GF-D8 (cell line): ENCODE measurements at regions not wholly inside any gene's neighbourhood (a gene's known extent, or its start where the extent isn't known, plus 50 kb on each side); places are given as distances from the start of the nearest gene placed in this dataset.

Experiments
- DNase-seq: peaks from one replicate; lab custom pipeline; 2025; lab: John Stamatoyannopoulos, UW

DNA sequence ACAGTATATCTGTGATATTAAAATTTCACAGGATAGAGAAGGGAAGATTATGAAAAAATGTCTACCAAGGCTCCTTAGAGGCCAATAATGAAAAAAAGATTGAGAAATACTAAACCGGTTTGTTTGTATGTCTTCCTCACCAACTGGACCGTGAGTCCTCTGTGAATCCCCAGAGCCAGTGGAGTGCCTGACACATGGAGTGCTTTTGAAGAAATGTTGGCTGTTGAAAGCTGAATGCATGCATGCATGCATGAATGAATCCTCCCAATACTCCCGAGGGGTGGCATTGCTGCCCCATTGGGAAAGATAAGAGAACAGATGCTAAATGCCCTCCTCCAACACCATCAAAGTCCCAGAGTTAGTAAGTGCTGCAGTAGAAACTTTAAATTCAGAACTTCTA lies 152.7 kb upstream of the SERP2 start:
- DNase-seq: no peak

DNA sequence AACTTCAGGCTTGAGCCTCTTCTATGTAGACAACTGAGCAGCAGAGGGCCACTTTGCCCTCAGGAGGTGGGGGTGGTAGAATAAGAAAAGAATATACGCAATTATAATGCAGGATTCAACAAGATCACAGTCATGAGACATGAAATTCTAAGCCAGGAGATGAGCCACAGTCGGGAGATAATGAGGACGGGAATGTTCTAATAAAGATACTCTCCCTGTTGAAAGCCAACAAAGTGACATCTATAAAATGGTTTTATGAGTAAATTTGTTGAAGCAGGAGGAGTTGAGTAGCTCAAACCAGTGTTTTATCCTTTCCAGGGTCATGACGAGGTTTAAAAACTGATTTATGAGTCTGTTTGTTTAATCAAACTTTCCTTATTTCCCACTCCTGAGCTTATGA lies 152.0 kb upstream of the SERP2 start:
- DNase-seq: no peak

GRCh38 chr13:44223770-44224444 lies 149.7 kb upstream of the SERP2 start:
- no peak for DNase-seq

- DNase-seq: no peak
Observed at GRCh38 chr13:44224450-44225149, 149.0 kb upstream of the SERP2 start.

DNA sequence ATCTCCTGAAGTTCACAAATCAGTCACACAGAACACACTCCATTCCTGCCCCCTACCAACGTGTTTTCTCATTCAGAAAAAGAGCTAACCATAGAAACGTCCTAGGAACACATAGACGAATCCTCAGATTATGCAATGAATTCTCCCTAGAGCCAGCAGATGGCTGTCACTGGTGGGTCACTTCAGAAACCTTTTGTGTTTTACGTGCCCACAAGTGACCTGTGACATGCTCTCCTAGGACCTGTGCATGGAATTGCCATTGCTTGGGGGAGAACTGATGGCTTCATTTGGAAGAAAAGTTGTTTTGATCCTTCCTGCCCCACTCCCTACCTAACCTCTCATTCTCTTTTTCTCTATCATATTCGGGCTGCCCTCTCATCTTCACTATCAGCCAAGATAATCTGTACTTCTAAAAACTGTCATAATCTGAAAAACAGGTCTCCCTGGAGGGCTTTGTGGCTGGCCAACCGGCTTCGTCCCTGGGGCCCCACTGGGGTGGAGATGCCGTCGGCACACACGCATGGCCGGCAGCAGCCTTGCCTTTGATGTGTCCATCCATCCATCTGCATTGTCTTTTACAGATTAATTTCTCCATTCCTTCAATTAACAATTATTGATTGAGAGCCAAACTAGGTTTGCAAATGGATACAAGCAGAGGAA lies 144.1 kb upstream of the SERP2 start:
- DNase-seq: no peak

DNA sequence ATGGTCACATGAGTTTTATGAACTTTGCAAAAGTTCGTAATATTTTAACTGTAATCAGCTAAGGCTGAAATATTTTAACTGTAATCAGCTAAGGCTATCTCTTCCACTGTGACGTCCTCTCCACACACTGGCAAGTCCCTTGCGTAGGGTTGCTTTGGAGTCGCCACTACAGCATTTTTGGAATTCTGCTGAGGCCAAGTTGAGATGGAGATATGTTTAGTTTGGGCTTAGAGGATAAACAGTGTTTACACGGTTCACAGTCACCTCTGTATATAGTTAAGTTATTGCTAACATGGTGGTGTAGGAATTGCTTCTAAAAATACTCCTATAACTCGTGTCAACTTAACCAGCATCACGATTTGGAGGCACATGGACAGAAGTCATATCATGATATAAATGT lies 143.6 kb upstream of the SERP2 start:
- DNase-seq: no peak

DNA sequence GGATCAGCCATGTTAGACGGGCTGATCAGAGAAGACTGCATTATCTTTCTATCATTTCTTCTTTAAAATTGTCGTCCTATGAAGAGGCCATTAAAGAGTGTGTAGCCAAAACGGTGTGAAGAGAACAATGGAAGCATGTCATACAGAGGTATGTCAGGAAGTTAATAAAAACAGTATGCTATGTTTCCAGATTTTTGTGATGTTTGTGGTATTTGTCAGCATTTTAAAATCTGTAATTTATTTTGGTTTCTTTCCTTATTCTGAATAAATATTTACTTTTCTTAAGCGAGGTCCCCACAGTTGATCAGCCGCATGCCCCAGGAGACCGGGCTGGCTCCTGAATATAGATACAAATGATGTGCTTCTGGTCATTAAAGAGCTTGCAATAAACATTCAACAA lies 142.9 kb upstream of the SERP2 start:
- no peak for DNase-seq

GRCh38 chr13:44231786-44232516 lies 141.7 kb upstream of the SERP2 start:
- DNase-seq: no peak

- no peak for DNase-seq
Observed at GRCh38 chr13:44232774-44233173, 140.8 kb upstream of the SERP2 start.

DNA sequence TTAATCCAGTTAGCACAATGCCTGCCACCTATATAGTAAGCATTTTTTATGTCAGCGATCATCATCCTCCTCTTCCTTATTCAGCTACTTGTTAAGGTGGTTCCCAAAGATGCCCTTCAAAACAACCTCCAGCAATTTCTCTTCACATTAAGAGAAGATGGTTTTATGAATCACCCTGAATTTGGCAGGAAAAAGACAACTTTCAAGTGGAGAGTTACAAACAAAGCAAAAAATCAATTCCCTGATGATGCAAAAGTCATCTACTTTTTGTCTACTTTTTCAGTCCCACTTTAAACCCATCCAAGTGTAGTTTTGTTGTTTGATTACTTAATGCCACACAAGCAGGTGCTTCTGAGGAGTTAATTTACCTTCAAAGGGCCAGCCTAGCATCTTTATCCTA lies 139.1 kb upstream of the SERP2 start:
- DNase-seq: no peak

DNA sequence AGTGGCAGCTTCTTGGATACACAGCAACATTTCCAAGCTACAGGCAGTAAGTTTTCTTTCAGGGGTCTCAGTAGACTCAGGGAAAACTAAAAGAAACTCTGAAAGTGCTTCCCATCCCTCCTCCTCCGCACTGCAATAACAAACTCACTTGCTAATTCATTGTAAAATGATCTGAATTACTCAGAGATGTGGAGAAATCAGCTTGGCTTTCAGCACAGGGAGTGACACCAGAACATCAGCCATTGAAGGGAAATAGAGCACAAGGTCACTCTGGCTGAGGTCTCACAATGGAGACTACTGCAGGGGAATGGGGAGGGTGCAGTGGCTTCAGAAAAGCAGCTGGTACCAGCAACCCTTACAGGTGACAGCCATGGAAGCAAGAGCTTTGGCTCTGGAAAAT lies 137.3 kb upstream of the SERP2 start:
- DNase-seq: no peak

- no peak for DNase-seq
Observed at GRCh38 chr13:44236801-44237207, 136.8 kb upstream of the SERP2 start.

- peak; percentile 70 for DNase-seq
Observed at GRCh38 chr13:44237276-44237767, 136.3 kb upstream of the SERP2 start.

DNA sequence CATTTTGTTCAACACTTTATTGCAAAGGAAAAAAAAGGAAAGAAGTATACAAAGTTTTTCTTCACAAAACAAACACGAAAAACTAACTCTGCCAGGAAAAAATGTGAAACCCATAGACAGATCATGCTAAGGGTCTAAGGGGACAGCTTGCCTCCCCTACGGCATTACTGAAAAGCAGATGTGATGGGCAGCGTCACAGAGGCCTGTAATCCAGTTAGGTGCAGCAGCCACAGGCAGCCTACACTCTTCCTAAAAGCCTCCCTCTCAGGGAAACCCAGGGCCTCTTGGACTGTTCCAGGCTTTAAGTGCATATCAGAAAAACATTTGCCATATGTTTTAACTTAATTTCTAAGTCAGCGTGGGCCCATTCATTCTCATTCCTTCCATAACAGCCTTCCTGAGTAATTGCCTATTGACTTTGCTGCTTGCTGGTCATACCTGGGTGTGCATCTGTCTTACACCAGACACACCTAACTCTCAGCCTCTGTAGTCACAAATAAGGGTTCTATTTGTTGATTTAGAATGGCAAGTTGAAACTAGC lies 135.7 kb upstream of the SERP2 start:
- DNase-seq: no peak

DNA sequence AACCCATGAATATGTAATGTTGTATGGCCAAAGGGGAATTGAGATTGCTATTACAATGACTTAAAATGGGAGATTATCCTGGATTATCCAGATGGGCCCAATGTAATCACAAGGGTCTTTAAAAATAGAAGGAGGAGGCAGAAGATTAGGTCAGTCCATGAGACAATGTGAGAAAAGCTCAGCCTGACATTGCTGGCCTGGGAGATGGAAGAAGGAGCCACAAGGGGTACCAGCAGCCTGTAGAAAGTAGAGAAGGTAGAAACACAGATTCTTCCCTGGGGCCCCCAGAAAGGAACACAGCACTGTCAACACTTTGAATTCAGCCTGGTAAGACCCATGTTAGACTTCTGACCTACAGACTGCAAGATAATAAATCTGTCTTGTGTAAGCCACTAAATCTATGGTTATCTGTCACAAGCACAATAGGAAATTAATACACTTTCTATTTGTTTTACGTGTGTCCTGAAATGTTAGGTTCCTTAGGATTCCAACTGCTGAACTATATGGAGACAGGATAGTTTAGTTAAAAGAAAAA lies 132.9 kb upstream of the SERP2 start:
- DNase-seq: no peak

- no peak for DNase-seq
Observed at GRCh38 chr13:44241638-44242037, 132.0 kb upstream of the SERP2 start.

GRCh38 chr13:44242766-44243165 lies 130.9 kb upstream of the SERP2 start:
- no peak for DNase-seq

DNA sequence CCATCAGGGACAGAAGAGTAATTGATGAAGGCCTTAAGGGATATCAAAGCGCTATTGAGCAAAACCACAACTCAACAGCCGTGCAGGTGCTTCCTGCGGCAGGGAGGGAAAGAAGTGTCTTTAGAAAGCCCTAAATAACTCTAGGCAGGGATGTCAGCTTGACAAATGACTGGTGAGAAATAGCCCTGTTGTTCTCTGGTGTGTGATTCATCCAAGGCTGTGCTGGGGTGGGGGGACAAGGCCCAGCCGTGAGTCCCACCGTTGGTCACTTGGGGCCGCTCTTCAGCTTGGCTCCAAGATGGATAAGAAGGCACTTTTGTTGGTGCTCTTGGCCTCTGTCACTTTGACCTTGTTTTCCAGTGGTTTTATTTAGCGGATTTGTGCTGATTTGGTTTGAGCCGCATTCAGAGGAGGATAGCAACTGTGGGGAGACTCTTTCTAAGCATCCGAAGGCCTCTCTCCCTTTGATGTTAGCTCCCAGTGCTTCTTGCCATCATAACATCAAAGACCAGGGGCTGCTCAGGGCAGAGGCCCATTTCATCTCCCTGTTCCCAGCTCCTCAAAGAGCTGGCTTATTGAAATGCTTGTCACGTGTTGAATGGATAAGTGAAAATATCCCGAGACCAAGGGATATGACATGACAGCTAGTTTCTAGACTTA lies 130.3 kb upstream of the SERP2 start:
- peak; percentile 69 for DNase-seq

DNA sequence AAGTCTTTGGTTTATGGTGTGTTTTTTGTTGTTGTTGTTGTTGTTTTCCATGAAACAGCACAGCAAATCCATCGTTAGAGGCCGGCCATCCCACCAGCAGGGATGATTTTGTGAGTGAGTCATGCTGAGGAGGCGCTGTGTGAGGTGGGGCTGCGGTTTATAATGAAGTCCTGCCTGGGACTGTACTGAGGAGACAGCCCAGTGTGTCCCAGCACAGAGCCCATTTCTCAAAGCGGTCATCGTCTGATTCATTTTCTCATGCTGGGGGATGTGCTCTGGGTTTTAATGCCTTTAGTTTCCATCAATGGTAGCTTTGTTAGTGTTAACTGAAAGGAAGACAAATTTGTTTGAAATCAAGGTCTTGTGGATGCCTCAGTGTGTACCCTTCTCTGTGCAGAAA lies 129.3 kb upstream of the SERP2 start:
- no peak for DNase-seq

DNA sequence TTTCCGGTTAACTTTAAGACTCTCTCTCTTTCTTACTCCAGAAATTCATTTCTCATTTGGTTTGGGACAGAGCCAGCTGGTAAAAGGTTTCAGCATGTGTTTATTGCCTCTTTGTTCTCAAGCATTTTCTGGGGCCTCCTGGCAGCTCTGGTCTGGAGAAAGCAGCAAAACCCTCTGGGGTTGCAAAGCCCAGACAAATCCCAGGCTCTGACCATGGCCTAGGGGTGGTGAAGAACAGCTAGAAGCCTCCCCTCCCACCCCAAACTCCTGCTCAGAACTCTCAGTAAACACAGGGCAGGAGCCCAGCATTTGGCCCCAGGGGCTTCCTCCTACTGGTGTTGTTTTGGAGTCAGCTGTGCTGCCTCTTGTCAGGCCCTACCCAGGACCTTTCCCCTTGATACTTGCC lies 124.2 kb upstream of the SERP2 start:
- DNase-seq: no peak

GRCh38 chr13:44252938-44253337 lies 120.7 kb upstream of the SERP2 start:
- DNase-seq: no peak
